Suprapubic skin (tissue), 4 donors: ENCODE measurements at regions not wholly inside any gene's neighbourhood (a gene's known extent, or its start where the extent isn't known, plus 50 kb on each side); places are given as distances from the start of the nearest gene placed in this dataset.

ENCODE experiments used
- DNase-seq, 2 donors: peaks; one replicate each; pipeline ENCODE4 v3.0.0-alpha.2; 2019; ENCODE audit warnings: low spot score in 2 of 2
- H3K27ac ChIP-seq: fragments of 200-600 bp; sonication (generic); one replicate; pipeline ENCODE4 v1.5.1; 2019
- H3K27me3 ChIP-seq: fragments of 200-600 bp; sonication (generic); one replicate; pipeline ENCODE4 v1.5.1; 2019
- H3K36me3 ChIP-seq: fragments of 200-600 bp; sonication (generic); one replicate; pipeline ENCODE4 v1.5.1; 2019
- H3K4me1 ChIP-seq: fragments of 200-600 bp; sonication (generic); one replicate; pipeline ENCODE4 v1.5.1; 2019
- H3K4me3 ChIP-seq: fragments of 200-600 bp; sonication (generic); one replicate; pipeline ENCODE4 v1.5.1; 2019; ENCODE audit warnings: mild to moderate bottlenecking
- H3K9me3 ChIP-seq: fragments of 200-600 bp; sonication (generic); one replicate; pipeline ENCODE4 v1.5.1; 2019
- CTCF ChIP-seq, 2 donors: fragments of 200-600 bp in 1 of 2; fragments of 450-650 bp in 1 of 2; sonication (generic) in 1 of 2; IDR thresholded peaks; one replicate each; pipeline ENCODE4 v1.5.1; 2016 to 2019; ENCODE audit warnings: antibody characterized with exemption in 2 of 2, mild to moderate bottlenecking in 1 of 2, moderate library complexity in 1 of 2
- EP300 ChIP-seq: sonication (generic); formaldehyde crosslinking; IDR thresholded peaks from one replicate; pipeline ENCODE4 v1.6.1; 2017; ENCODE audit warnings: antibody characterized with exemption
- POLR2A ChIP-seq, 2 donors: fragments of 450-650 bp; IDR thresholded peaks; one replicate each; pipeline ENCODE4 v1.6.1; 2017; ENCODE audit warnings: antibody characterized with exemption in 2 of 2, mild to moderate bottlenecking in 2 of 2, moderate library complexity in 2 of 2
- POLR2AphosphoS5 ChIP-seq, 3 donors: sonication (generic); formaldehyde crosslinking; IDR thresholded peaks; one replicate each; pipeline ENCODE4 v1.6.1; 2017; ENCODE audit warnings: antibody characterized with exemption in 3 of 3
- WGBS: methylation state at CpG from one replicate; pipeline ENCODE4 v1.1.5; 2018; 5-methylcytosine and 5-hydroxymethylcytosine counted together

- 11% methylated on average over 1 of the region's 1 CpG for WGBS
- Histone ChIP-seq H3K4me1 (no peaks in the 10 kb centered on the region), H3K9me3 (no peaks in the 10 kb centered on the region), H3K36me3 (no peaks in the 10 kb centered on the region), H3K4me3 (no peak overlapping the region), H3K27ac (no peak overlapping the region), H3K27me3 (no peaks in the 10 kb centered on the region)
- TF ChIP-seq POLR2A (IDR thresholded peaks at IDR 0.05) (no peak), EP300 (no peak), CTCF (IDR thresholded peaks at IDR 0.05) (no peak), POLR2AphosphoS5 (IDR thresholded peaks at IDR 0.05) (no peak)
- DNase-seq = no peak
These were observed 423.1 kb downstream of the FIGN start for GRCh38 chr2:163312713-163313112.

GRCh38 chr2:163306647-163307046, 429.2 kb downstream of the FIGN start:
- Histone ChIP-seq H3K9me3 (no peaks in the 10 kb centered on the region), H3K27me3 (no peaks in the 10 kb centered on the region), H3K4me1 (no peaks in the 10 kb centered on the region), H3K36me3 (no peaks in the 10 kb centered on the region), H3K4me3 (no peak overlapping the region), H3K27ac (no peak overlapping the region)
- WGBS = 88% methylated on average over 4 of the region's 4 CpGs
- no peak for TF ChIP-seq POLR2A (IDR thresholded peaks at IDR 0.05)
- TF ChIP-seq EP300 = no peak
- TF ChIP-seq POLR2AphosphoS5 (IDR thresholded peaks at IDR 0.05) = no peak
- TF ChIP-seq CTCF (IDR thresholded peaks at IDR 0.05) = no peak
- no peak for DNase-seq

- 96% methylated on average over 1 of the region's 1 CpG for WGBS
- Histone ChIP-seq H3K9me3 (no peaks in the 10 kb centered on the region), H3K27me3 (no peaks in the 10 kb centered on the region), H3K36me3 (no peaks in the 10 kb centered on the region), H3K27ac (no peak overlapping the region), H3K4me1 (no peaks in the 10 kb centered on the region), H3K4me3 (no peak overlapping the region)
- DNase-seq = no peak
- TF ChIP-seq CTCF (IDR thresholded peaks at IDR 0.05) = no peak
- TF ChIP-seq POLR2A (IDR thresholded peaks at IDR 0.05) = no peak
- no peak for TF ChIP-seq POLR2AphosphoS5 (IDR thresholded peaks at IDR 0.05)
- no peak for TF ChIP-seq EP300
These were observed 433.7 kb downstream of the FIGN start for GRCh38 chr2:163302141-163302540.

- no peaks in the 10 kb centered on the region for H3K36me3 ChIP-seq
- TF ChIP-seq CTCF (IDR thresholded peaks at IDR 0.05) = no peak
- no peak for TF ChIP-seq POLR2A (IDR thresholded peaks at IDR 0.05)
- no peak for TF ChIP-seq EP300
- no peak for TF ChIP-seq POLR2AphosphoS5 (IDR thresholded peaks at IDR 0.05)
- H3K4me1 ChIP-seq = no peaks in the 10 kb centered on the region
- H3K27me3 ChIP-seq = no peaks in the 10 kb centered on the region
- H3K27ac ChIP-seq = no peak overlapping the region
- DNase-seq = no peak
- H3K9me3 ChIP-seq = no peaks in the 10 kb centered on the region
- 88% methylated on average over 6 of the region's 6 CpGs for WGBS
- no peak overlapping the region for H3K4me3 ChIP-seq
These were observed 444.0 kb downstream of the FIGN start for GRCh38 chr2:163291790-163292189.

GRCh38 chr2:163281717-163282116, 443.1 kb upstream of the KCNH7 start:
- Histone ChIP-seq H3K4me3 (no peak overlapping the region), H3K27ac (no peak overlapping the region), H3K4me1 (no peaks in the 10 kb centered on the region), H3K27me3 (no peaks in the 10 kb centered on the region), H3K9me3 (no peaks in the 10 kb centered on the region), H3K36me3 (no peaks in the 10 kb centered on the region)
- TF ChIP-seq EP300 = no peak
- no peak for TF ChIP-seq POLR2AphosphoS5 (IDR thresholded peaks at IDR 0.05)
- no peak for TF ChIP-seq CTCF (IDR thresholded peaks at IDR 0.05)
- DNase-seq = no peak
- 73% methylated on average over 2 of the region's 2 CpGs for WGBS
